ENCODE measurements at regions not wholly inside any gene's neighbourhood (a gene's known extent, or its start where the extent isn't known, plus 50 kb on each side); places are given as distances from the start of the nearest gene placed in this dataset.

DNA sequence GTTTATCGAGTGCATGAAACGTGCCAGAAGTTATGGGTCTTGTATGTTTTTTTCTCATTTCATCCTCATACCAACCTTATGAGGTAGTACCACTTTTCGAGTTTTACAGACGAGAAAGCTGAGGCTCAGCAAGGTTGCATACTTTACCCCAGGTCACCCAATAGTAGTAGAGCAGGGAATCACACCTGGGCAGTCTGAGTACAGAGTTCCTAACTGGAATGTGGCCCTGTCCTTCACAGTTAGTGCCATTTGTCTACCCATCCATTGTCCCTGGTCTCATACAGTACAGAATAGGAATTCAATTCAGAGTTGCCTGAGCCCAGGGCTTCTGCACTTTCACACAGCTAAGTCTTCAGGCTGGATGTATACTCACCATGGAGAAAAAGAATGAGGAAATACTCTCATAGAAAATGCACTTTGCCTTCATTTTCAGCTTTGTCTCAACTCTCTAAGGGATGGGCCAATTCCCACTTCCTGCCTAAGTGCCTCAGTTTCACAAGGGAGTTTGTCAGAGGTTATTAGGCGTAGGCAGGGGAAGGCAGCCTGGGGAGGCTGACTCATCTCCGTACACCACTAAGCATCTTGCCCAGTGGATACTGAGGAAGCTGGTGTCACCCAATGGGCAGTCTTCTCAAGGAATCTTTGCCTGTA, 93.2 kb downstream of the TMEM212 start:
- Histone ChIP-seq H2AFZ (ENCODE audit: low read length) (no peak overlapping the region), H3K9me2 (ENCODE audit: insufficient read depth, low read length) (no peaks in the 10 kb centered on the region), H3K79me2 (ENCODE audit: insufficient read depth, low read depth, low read length) (no peaks in the 10 kb centered on the region), H3K4me2 (ENCODE audit: low read length) (no peak overlapping the region), H3K27ac (ENCODE audit: low read depth, low read length, poor library complexity, severe bottlenecking) (no peak overlapping the region), H4K20me1 (ENCODE audit: insufficient read depth, low read length) (no peaks in the 10 kb centered on the region), H3K4me1 (ENCODE audit: insufficient read depth, low read length, poor library complexity, severe bottlenecking) (no peaks in the 10 kb centered on the region), H3K36me3 (ENCODE audit: insufficient read depth, low read length) (no peaks in the 10 kb centered on the region), H3K4me3 (ENCODE audit: low read depth, low read length, poor library complexity, severe bottlenecking) (no peak overlapping the region), H3K9me3 (ENCODE audit: low read length) (no peaks in the 10 kb centered on the region)
- no peak for DNase-seq (ENCODE audit: low spot score)
- no TSS peak for BruUV-seq (replicated peaks)
- intact Hi-C loops (cut with micrococcal nuclease; ENCODE audit: unreplicated experiment) = no loop called here
- TF ChIP-seq, protein P1, sequence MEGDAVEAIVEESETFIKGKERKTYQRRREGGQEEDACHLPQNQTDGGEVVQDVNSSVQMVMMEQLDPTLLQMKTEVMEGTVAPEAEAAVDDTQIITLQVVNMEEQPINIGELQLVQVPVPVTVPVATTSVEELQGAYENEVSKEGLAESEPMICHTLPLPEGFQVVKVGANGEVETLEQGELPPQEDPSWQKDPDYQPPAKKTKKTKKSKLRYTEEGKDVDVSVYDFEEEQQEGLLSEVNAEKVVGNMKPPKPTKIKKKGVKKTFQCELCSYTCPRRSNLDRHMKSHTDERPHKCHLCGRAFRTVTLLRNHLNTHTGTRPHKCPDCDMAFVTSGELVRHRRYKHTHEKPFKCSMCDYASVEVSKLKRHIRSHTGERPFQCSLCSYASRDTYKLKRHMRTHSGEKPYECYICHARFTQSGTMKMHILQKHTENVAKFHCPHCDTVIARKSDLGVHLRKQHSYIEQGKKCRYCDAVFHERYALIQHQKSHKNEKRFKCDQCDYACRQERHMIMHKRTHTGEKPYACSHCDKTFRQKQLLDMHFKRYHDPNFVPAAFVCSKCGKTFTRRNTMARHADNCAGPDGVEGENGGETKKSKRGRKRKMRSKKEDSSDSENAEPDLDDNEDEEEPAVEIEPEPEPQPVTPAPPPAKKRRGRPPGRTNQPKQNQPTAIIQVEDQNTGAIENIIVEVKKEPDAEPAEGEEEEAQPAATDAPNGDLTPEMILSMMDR (conservative IDR thresholded peaks at IDR 0.05; ENCODE audit: low read length) = no peak
- TF ChIP-seq EZH2phosphoT487 (IDR thresholded peaks at IDR 0.05; ENCODE audit: borderline replicate concordance, low read depth, low read length) = no peak
- CTCF ChIA-PET (ENCODE audit: unreplicated experiment) = no interaction called here
- POLR2A ChIA-PET = interaction anchor here (0.6 kb wide), 1 partner anchor 11 kb away, joined by 3 read pairs; no protein-coding TSS in a partner anchor

DNA sequence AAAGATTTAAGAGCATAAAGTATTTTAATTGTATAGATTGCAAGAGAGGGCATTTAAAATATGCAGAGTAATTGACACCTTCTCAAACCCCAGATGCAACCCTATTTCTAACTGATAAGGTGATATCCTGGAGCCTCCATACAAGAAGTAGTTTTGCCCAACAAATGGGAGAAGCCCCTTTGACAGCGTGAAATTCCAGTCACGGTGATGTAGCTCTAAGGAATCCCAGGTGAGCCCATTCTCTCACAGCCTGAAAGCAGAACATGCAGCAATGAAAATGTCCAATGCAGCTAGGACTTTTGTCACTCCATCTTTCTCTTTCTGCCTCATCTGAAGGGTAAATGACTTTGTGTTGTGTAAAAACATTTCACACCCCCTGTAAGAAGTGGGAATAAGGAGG, 96.4 kb downstream of the TMEM212 start:
- H3K9me2 ChIP-seq (ENCODE audit: insufficient read depth, low read length) = no peaks in the 10 kb centered on the region
- H4K20me1 ChIP-seq (ENCODE audit: insufficient read depth, low read length) = no peaks in the 10 kb centered on the region
- no peak overlapping the region for H3K4me3 ChIP-seq (ENCODE audit: low read depth, low read length, poor library complexity, severe bottlenecking)
- CTCF ChIA-PET (ENCODE audit: unreplicated experiment) = no interaction called here
- TF ChIP-seq EZH2phosphoT487 (IDR thresholded peaks at IDR 0.05; ENCODE audit: borderline replicate concordance, low read depth, low read length) = no peak
- TF ChIP-seq, protein P1 (conservative IDR thresholded peaks at IDR 0.05; ENCODE audit: low read length) = no peak
- no TSS peak for BruUV-seq (replicated peaks)
- H2AFZ ChIP-seq (ENCODE audit: low read length) = no peak overlapping the region
- POLR2A ChIA-PET = no interaction called here
- DNase-seq (ENCODE audit: low spot score) = no peak
- H3K79me2 ChIP-seq (ENCODE audit: insufficient read depth, low read depth, low read length) = no peaks in the 10 kb centered on the region
- intact Hi-C loops (cut with micrococcal nuclease; ENCODE audit: unreplicated experiment) = no loop called here
- H3K36me3 ChIP-seq (ENCODE audit: insufficient read depth, low read length) = no peaks in the 10 kb centered on the region
- H3K4me1 ChIP-seq (ENCODE audit: insufficient read depth, low read length, poor library complexity, severe bottlenecking) = no peaks in the 10 kb centered on the region
- no peak overlapping the region for H3K4me2 ChIP-seq (ENCODE audit: low read length)
- no peak overlapping the region for H3K27ac ChIP-seq (ENCODE audit: low read depth, low read length, poor library complexity, severe bottlenecking)
- H3K9me3 ChIP-seq (ENCODE audit: low read length) = no peaks in the 10 kb centered on the region

DNA sequence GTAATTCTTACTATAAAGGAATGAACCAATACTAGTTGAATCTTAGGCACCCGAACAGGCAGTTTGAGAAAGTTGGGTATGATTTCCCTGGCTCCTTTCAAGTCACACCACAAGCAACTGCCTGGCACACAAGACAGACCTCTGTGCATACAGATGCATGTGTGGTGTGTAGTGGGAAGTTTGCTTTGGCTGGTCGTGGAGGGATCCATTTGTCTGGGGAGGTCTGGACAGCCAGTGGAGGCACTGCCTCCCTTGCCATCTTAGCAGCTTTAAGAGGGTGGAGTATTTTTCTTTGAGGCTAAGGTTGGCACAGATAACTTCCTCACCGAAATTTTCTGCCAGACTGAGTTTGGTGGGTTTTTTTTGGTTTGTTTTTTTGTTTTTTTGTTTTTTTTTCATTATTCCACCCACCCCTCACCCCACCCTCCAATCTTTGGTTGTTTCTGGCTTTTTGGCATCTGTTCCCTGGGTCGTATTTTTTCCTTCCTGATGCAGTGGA, 97.1 kb downstream of the TMEM212 start:
- intact Hi-C loops (cut with micrococcal nuclease; ENCODE audit: unreplicated experiment) = no loop called here
- Histone ChIP-seq H3K36me3 (ENCODE audit: insufficient read depth, low read length) (no peaks in the 10 kb centered on the region), H3K79me2 (ENCODE audit: insufficient read depth, low read depth, low read length) (no peaks in the 10 kb centered on the region), H3K27ac (ENCODE audit: low read depth, low read length, poor library complexity, severe bottlenecking) (no peak overlapping the region), H3K4me2 (ENCODE audit: low read length) (no peak overlapping the region), H4K20me1 (ENCODE audit: insufficient read depth, low read length) (no peaks in the 10 kb centered on the region), H3K9me3 (ENCODE audit: low read length) (no peaks in the 10 kb centered on the region), H2AFZ (ENCODE audit: low read length) (no peak overlapping the region), H3K9me2 (ENCODE audit: insufficient read depth, low read length) (no peaks in the 10 kb centered on the region), H3K4me1 (ENCODE audit: insufficient read depth, low read length, poor library complexity, severe bottlenecking) (no peaks in the 10 kb centered on the region), H3K4me3 (ENCODE audit: low read depth, low read length, poor library complexity, severe bottlenecking) (no peak overlapping the region)
- TF ChIP-seq, protein P1 (conservative IDR thresholded peaks at IDR 0.05; ENCODE audit: low read length) = no peak
- no peak for TF ChIP-seq EZH2phosphoT487 (IDR thresholded peaks at IDR 0.05; ENCODE audit: borderline replicate concordance, low read depth, low read length)
- POLR2A ChIA-PET = no interaction called here
- no TSS peak for BruUV-seq (replicated peaks)
- CTCF ChIA-PET (ENCODE audit: unreplicated experiment) = no interaction called here
- DNase-seq (ENCODE audit: low spot score) = no peak

All from OCI-LY7 (cell line).